H1 (cell line): ENCODE measurements at regions not wholly inside any gene's neighbourhood (a gene's known extent, or its start where the extent isn't known, plus 50 kb on each side); places are given as distances from the start of the nearest gene placed in this dataset.
"Not testable (repeated sequence)": the region's sequence is repeated elsewhere in the genome, so short reads cannot be mapped to it uniquely, and the experiment has no call there.

Experiments
- CTCF ChIA-PET: fragments of 300-600 bp; sonication (Branson Sonifier 250); formaldehyde crosslinking; loops from one replicate; lab custom pipeline; 2021; ENCODE audit not compliant: partially characterized antibody; lab: Charles Lee
- POLR2A ChIA-PET: fragments of 300-600 bp; sonication (Branson Sonifier 250); formaldehyde crosslinking; loops from one replicate; lab custom pipeline; 2021; ENCODE audit warnings: inconsistent platforms; ENCODE audit not compliant: partially characterized antibody; lab: Charles Lee
- DNase-seq, 2 experiments: peaks; one replicate each; pipeline versions ENCODE4 v3.0.0 to v3.0.0-alpha.2; 2010 to 2022; ENCODE audit warnings: low spot score in 2 of 2, low read depth in 1 of 2, mixed read lengths in 1 of 2
- FAIRE-seq: peaks from 2 replicates; lab custom pipeline; 2011; peaks lifted over from hg19 to GRCh38; lab: Jason Lieb, UNC
- H2AFZ ChIP-seq: 2 replicates; pipeline ENCODE4 v1.8.1; 2012; ENCODE audit warnings: low read length, inconsistent platforms
- H2AK5ac ChIP-seq: 2 replicates; pipeline ENCODE4 v1.6.1; 2013; ENCODE audit warnings: low read depth, low read length
- H2BK120ac ChIP-seq: replicated peaks from 2 replicates; pipeline ENCODE3; 2013; ENCODE audit warnings: low read depth, low read length, inconsistent platforms
- H2BK12ac ChIP-seq: 2 replicates; pipeline ENCODE4 v1.6.1; 2013; ENCODE audit warnings: low read depth, low read length
- H2BK15ac ChIP-seq: 2 replicates; pipeline ENCODE4 v1.6.1; 2013; ENCODE audit warnings: low read length
- H2BK20ac ChIP-seq: 2 replicates; pipeline ENCODE4 v1.6.1; 2013; ENCODE audit warnings: low read length
- H2BK5ac ChIP-seq: 2 replicates; pipeline ENCODE4 v1.6.1; 2013; ENCODE audit warnings: low read depth, low read length
- H3K14ac ChIP-seq: 2 replicates; pipeline ENCODE4 v1.6.1; 2013; ENCODE audit warnings: inconsistent platforms; ENCODE audit not compliant: insufficient read length
- H3K18ac ChIP-seq: 2 replicates; pipeline ENCODE4 v1.6.1; 2013; ENCODE audit warnings: low read length; ENCODE audit errors: extremely low read depth
- H3K23ac ChIP-seq: 2 replicates; pipeline ENCODE4 v1.6.1; 2013; ENCODE audit warnings: inconsistent platforms; ENCODE audit not compliant: insufficient read length
- H3K23me2 ChIP-seq: 2 replicates; pipeline ENCODE4 v1.6.1; 2013; ENCODE audit warnings: low read depth, low read length
- H3K27ac ChIP-seq: 2 replicates; pipeline ENCODE4 v1.6.1; 2011; ENCODE audit warnings: low read depth, low read length, inconsistent platforms
- H3K27me3 ChIP-seq, 4 experiments: replicated peaks in 1 of 4; 1 replicate in 1 of 4; 2 replicates in 3 of 4; pipeline versions ENCODE4 v1.6.1 to v1.8.1; 2011 to 2013; ENCODE audit warnings: low read length in 3 of 4, mild to moderate bottlenecking in 3 of 4, inconsistent platforms in 2 of 4, mixed read lengths in 2 of 4, moderate library complexity in 1 of 4; ENCODE audit not compliant: control insufficient read depth in 3 of 4, insufficient read depth in 3 of 4; ENCODE audit errors: extremely low read depth in 1 of 4
- H3K36me3 ChIP-seq, 4 experiments: 2 replicates each; pipeline versions ENCODE4 v1.6.1 to v1.8.1; 2011 to 2013; ENCODE audit warnings: mild to moderate bottlenecking in 4 of 4, low read length in 3 of 4, moderate library complexity in 2 of 4, control low read depth in 1 of 4, inconsistent platforms in 1 of 4; ENCODE audit not compliant: insufficient read depth in 4 of 4, control insufficient read depth in 2 of 4
- H3K4ac ChIP-seq: replicated peaks from 2 replicates; pipeline ENCODE3; 2013; ENCODE audit warnings: low read length, low read depth, mixed read lengths, inconsistent platforms; ENCODE audit not compliant: insufficient read length
- H3K4me1 ChIP-seq, 4 experiments: replicated peaks in 1 of 4; 1 replicate in 1 of 4; 2 replicates in 3 of 4; pipeline versions ENCODE4 v1.6.1 to v1.8.1; 2011 to 2013; ENCODE audit warnings: low read length in 3 of 4, inconsistent platforms in 2 of 4, mixed read lengths in 1 of 4; ENCODE audit not compliant: insufficient read depth in 4 of 4, control insufficient read depth in 3 of 4
- H3K4me2 ChIP-seq, 2 experiments: 2 replicates each; pipeline versions ENCODE4 v1.6.1 to v1.8.1; 2011 to 2013; ENCODE audit warnings: low read depth in 2 of 2, low read length in 2 of 2, control low read depth in 1 of 2, inconsistent platforms in 1 of 2, mild to moderate bottlenecking in 1 of 2; ENCODE audit not compliant: insufficient read depth in 1 of 2
- H3K4me3 ChIP-seq, 4 experiments: fragments of 200-600, 300-600 bp in 1 of 4; sonication (generic), shearing (Covaris generic), sonication (Bioruptor Twin) in 1 of 4; 2 replicates each; pipeline versions ENCODE4 v1.5.1 to v1.8.1; 2011 to 2016; ENCODE audit warnings: low read length in 4 of 4, low read depth in 3 of 4, control low read depth in 2 of 4, inconsistent platforms in 2 of 4, mild to moderate bottlenecking in 2 of 4, mixed read lengths in 1 of 4, moderate library complexity in 1 of 4; ENCODE audit not compliant: insufficient read depth in 2 of 4; ENCODE audit errors: extremely low read depth in 1 of 4
- H3K56ac ChIP-seq: replicated peaks from 2 replicates; pipeline ENCODE3; 2013; ENCODE audit warnings: low read depth, mild to moderate bottlenecking, mixed read lengths, low read length, inconsistent platforms; ENCODE audit not compliant: insufficient read length
- H3K79me1 ChIP-seq: 2 replicates; pipeline ENCODE4 v1.6.1; 2013; ENCODE audit warnings: low read depth, low read length, control low read depth
- H3K79me2 ChIP-seq, 2 experiments: 2 replicates each; pipeline versions ENCODE4 v1.6.1 to v1.8.1; 2012 to 2013; ENCODE audit warnings: low read length in 2 of 2, mild to moderate bottlenecking in 2 of 2, inconsistent platforms in 1 of 2; ENCODE audit not compliant: insufficient read depth in 2 of 2, control insufficient read depth in 1 of 2
- H3K9ac ChIP-seq, 4 experiments: replicated peaks in 1 of 4; 1 replicate in 1 of 4; 2 replicates in 3 of 4; pipeline versions ENCODE4 v1.6.1 to v1.8.1; 2011 to 2013; ENCODE audit warnings: low read depth in 3 of 4, low read length in 3 of 4, control low read depth in 2 of 4, mild to moderate bottlenecking in 2 of 4, moderate library complexity in 2 of 4, inconsistent platforms in 1 of 4; ENCODE audit errors: extremely low read depth in 1 of 4
- H3K9me3 ChIP-seq, 2 experiments: 2 replicates each; pipeline versions ENCODE4 v1.6.1 to v1.8.1; 2012 to 2013; ENCODE audit warnings: mild to moderate bottlenecking in 2 of 2, moderate library complexity in 2 of 2, control low read depth in 1 of 2, inconsistent platforms in 1 of 2, low read depth in 1 of 2, low read length in 1 of 2, mixed read lengths in 1 of 2; ENCODE audit not compliant: insufficient read depth in 2 of 2
- H4K20me1 ChIP-seq, 2 experiments: replicated peaks in 1 of 2; 2 replicates each; pipeline versions ENCODE3 to v1.8.1; 2011 to 2013; ENCODE audit warnings: inconsistent platforms in 2 of 2, low read length in 2 of 2, mild to moderate bottlenecking in 1 of 2; ENCODE audit not compliant: insufficient read depth in 2 of 2, control insufficient read depth in 1 of 2
- H4K5ac ChIP-seq: 2 replicates; pipeline ENCODE4 v1.6.1; 2013; ENCODE audit warnings: low read length, low read depth, mixed read lengths, inconsistent platforms; ENCODE audit not compliant: insufficient read length
- H4K8ac ChIP-seq: 2 replicates; pipeline ENCODE4 v1.8.0; 2013; ENCODE audit warnings: mild to moderate bottlenecking, moderate library complexity, low read length, inconsistent platforms; ENCODE audit not compliant: insufficient read depth; ENCODE audit errors: extremely low read depth
- H4K91ac ChIP-seq: replicated peaks from 2 replicates; pipeline ENCODE3; 2013; ENCODE audit warnings: low read length, mixed read lengths, inconsistent platforms; ENCODE audit not compliant: insufficient read length
- WGBS, 2 experiments: shearing (Covaris generic) in 1 of 2; methylation state at CpG; one replicate each; pipeline versions ENCODE4 v1.1.6 to v1.1.7; 2013 to 2015; ENCODE audit warnings: low lambda C conversion rate in 2 of 2, mixed read lengths in 2 of 2, inconsistent platforms in 1 of 2, low coverage in 1 of 2, missing lambda C conversion rate in 1 of 2; ENCODE audit not compliant: insufficient replicate concordance in 2 of 2, insufficient coverage in 1 of 2, insufficient read length in 1 of 2; ENCODE audit errors: extremely low coverage in 1 of 2, missing lambda C conversion rate in 1 of 2; 5-methylcytosine and 5-hydroxymethylcytosine counted together

- H4K8ac ChIP-seq, CTCF ChIA-PET: not testable (repeated sequence)
Measured at GRCh38 chr4:179066254-179066653, 1624.0 kb upstream of the AGA start.

More at GRCh38 chr4:179066254-179066653, 1624.0 kb upstream of the AGA start:
- H3K4ac ChIP-seq, H2AK5ac ChIP-seq, H2BK15ac ChIP-seq, H3K18ac ChIP-seq, H3K79me1 ChIP-seq, FAIRE-seq, H2BK20ac ChIP-seq, H3K23me2 ChIP-seq, H4K20me1 ChIP-seq, H3K9me3 ChIP-seq, H3K4me1 ChIP-seq, H3K14ac ChIP-seq, H4K5ac ChIP-seq, H2BK12ac ChIP-seq, H3K4me2 ChIP-seq, H3K9ac ChIP-seq, H2BK5ac ChIP-seq, H4K91ac ChIP-seq, H2BK120ac ChIP-seq, H3K36me3 ChIP-seq, H3K27ac ChIP-seq, H3K4me3 ChIP-seq, H3K79me2 ChIP-seq, H2AFZ ChIP-seq, H3K27me3 ChIP-seq, POLR2A ChIA-PET, H3K23ac ChIP-seq, H3K56ac ChIP-seq, DNase-seq: not testable (repeated sequence)
- WGBS, 2 experiments = 93% methylated on average over 12 of the region's 12 CpGs; no CpG with 5 or more reads in 1 of the 2 experiments
